WI38 (cell line): ENCODE measurements at regions not wholly inside any gene's neighbourhood (a gene's known extent, or its start where the extent isn't known, plus 50 kb on each side); places are given as distances from the start of the nearest gene placed in this dataset.

Experiments used
- H3K4me3 ChIP-seq: 2 replicates; pipeline ENCODE4 v1.5.1; 2011; ENCODE audit warnings: low read depth, mild to moderate bottlenecking, control low read depth, low read length
- CTCF ChIP-seq: IDR thresholded peaks from 2 replicates; pipeline ENCODE4 v1.5.1; 2012; ENCODE audit warnings: low read depth, mild to moderate bottlenecking, control low read depth, low read length

- no peak overlapping the region for H3K4me3 ChIP-seq
- TF ChIP-seq CTCF: no peak
Measured at GRCh38 chr7:26029911-26030310, 122.1 kb upstream of the NFE2L3 start.

- no peak overlapping the region for H3K4me3 ChIP-seq
- no peak for TF ChIP-seq CTCF
Measured at GRCh38 chr7:26034391-26034790, 117.6 kb upstream of the NFE2L3 start.

- no peak for TF ChIP-seq CTCF
- no peak overlapping the region for H3K4me3 ChIP-seq
Measured at GRCh38 chr7:26035552-26035951, 116.4 kb upstream of the NFE2L3 start.

- no peak for TF ChIP-seq CTCF
- no peak overlapping the region for H3K4me3 ChIP-seq
Measured at GRCh38 chr7:26036092-26036491, 115.9 kb upstream of the NFE2L3 start.

GRCh38 chr7:26038201-26038990 is 113.6 kb upstream of the NFE2L3 start:
- TF ChIP-seq CTCF: no peak
- H3K4me3 ChIP-seq: no peak overlapping the region

- TF ChIP-seq CTCF: no peak
- H3K4me3 ChIP-seq: no peak overlapping the region
Measured at GRCh38 chr7:26040085-26040484, 111.9 kb upstream of the NFE2L3 start.

GRCh38 chr7:26042237-26042636 is 109.8 kb upstream of the NFE2L3 start:
- H3K4me3 ChIP-seq: no peak overlapping the region
- no peak for TF ChIP-seq CTCF
